Midbrain (tissue), 1 donor: ENCODE measurements at regions not wholly inside any gene's neighbourhood (a gene's known extent, or its start where the extent isn't known, plus 50 kb on each side); places are given as distances from the start of the nearest gene placed in this dataset.
"Not testable (repeated sequence)": the region's sequence is repeated elsewhere in the genome, so short reads cannot be mapped to it uniquely, and the experiment has no call there.

Experiments used
- DNase-seq: peaks from one replicate; lab custom pipeline; 2025; lab: John Stamatoyannopoulos, UW

- DNase-seq = no peak
Measured at GRCh38 chr18:70578480-70578879, 289.6 kb downstream of the SOCS6 start.

DNA sequence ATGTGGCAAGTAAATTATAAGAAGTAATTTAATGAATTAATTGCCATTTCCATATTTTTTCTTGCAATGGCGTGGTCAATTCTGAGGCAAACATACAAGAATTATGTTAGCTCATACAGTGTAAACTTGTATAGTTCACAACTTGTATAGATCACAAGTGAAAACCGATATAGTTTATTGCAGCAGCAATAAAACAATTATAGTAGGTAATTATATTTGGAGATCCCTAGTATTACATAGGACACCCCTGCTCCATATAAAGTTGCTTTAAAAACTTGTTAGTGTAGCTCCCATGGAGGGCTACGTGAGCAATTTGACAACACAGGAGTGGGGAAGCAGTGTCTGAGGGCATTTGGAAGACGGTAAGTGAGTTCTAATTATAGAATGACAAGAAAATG lies 288.2 kb downstream of the SOCS6 start:
- DNase-seq = no peak

GRCh38 chr18:70576276-70577022 lies 287.6 kb downstream of the SOCS6 start:
- DNase-seq = no peak

- not testable (repeated sequence) for DNase-seq
Measured at GRCh38 chr18:70574951-70575350, 286.1 kb downstream of the SOCS6 start.

DNA sequence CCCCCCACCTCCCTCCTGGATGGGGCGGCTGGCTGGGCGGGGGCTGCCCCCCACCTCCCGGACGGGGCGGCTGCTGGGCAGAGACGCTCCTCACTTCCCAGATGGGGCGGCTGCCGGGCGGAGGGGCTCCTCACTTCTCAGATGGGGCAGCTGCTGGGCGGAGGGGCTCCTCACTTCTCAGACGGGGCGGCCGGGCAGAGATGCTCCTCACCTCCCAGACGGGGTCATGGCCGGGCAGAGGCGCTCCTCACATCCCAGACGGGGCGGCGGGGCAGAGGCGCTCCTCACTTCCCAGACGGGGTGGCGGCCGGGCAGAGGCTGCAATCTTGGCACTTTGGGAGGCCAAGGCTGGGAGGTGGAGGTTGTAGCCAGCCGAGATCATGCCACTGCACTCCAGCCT lies 280.8 kb downstream of the SOCS6 start:
- not testable (repeated sequence) for DNase-seq

- DNase-seq = no peak
Measured at GRCh38 chr18:70559446-70559845, 270.6 kb downstream of the SOCS6 start.

GRCh38 chr18:70558371-70558770 lies 269.5 kb downstream of the SOCS6 start:
- no peak for DNase-seq

- DNase-seq = no peak
Measured at GRCh38 chr18:70554854-70555445, 266.1 kb downstream of the SOCS6 start.

DNA sequence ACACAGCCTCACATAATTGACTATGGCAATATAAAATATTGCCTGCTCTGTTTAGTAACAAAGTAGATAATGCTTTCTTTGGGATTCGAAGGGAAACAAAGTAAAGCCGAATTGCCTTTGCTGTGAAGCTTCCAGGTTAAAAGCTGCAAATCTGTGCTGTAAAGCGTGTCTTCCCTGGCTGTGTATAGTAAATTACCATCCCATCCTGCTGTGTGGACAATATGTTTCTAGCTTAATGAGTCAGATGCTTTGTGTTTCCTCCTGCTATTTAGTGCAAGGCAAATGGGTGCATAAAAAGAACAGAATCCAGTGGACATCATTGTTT lies 265.1 kb downstream of the SOCS6 start:
- DNase-seq = no peak

DNA sequence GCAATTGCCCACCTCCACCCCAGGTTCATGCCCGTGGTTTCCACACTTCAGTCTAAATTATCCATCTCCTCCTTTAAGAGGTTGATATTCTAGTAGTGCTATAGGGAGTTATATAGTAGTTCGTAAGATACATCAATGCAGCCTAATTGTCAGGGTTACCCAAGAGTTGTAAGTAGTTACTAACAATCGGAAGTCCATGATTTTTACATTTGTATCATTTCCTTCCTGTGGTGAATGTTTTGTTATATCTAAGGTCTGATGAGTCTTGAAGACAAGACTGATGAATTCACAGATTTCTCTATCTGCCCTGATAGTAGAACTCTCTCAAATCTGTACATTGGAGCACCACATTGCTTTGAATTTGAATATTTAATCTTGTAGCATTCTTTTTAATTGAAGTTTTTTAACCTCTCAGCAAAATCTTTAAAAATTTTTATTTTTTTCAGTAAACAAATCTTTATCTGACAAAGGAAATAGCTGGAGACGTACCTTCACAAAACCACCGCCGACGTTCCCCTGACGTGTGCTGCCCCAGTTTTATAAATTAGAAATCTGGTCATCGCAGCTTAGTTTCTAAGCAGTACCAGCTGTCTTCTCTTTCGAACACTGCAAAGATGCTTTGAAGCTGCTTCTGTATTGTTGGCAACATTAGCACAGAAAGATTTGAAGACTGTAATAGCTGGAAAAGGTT lies 264.5 kb downstream of the SOCS6 start:
- DNase-seq = no peak

GRCh38 chr18:70536370-70537062 lies 247.7 kb downstream of the SOCS6 start:
- no peak for DNase-seq

- no peak for DNase-seq
Measured at GRCh38 chr18:70535041-70535440, 246.2 kb downstream of the SOCS6 start.

DNA sequence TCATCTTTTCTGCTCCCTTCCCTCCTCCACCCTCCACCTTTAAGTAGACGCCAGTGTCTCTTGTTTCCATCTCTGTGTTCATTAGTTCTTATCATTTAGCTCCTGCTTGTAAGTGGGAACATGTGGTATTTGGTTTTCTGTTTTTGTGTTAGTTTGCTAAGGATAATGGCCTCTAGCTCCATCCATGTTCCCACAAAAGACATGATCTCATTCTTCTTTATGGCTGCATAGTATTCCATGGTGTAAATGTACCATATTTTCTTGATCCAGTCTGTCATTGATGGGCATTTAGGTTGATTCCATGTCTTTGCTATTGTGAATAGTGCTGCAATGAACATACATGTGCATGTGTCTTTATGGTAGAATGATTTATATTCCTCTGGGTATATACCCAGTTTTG lies 236.5 kb downstream of the SOCS6 start:
- not testable (repeated sequence) for DNase-seq

DNA sequence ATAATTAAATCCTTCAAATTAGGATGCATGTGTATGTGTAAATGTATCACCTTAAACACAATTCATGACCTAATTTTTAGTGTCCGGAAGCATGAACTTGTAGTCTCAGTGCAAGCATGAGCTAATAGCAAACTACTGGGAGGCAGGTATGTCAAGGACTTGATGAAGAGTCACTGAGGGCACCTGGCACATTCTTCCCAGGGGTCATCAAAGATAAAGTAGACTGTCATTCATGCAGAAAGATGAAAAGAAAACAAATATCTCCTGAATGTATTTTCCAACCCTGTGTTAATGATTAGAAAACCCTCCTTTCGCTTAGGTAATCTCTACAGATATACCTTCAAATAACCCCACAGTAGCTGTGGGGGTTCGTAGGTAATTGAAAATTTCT lies 234.9 kb downstream of the SOCS6 start:
- no peak for DNase-seq

- no peak for DNase-seq
Measured at GRCh38 chr18:70523035-70523791, 234.4 kb downstream of the SOCS6 start.

- no peak for DNase-seq
Measured at GRCh38 chr18:70522183-70522680, 233.4 kb downstream of the SOCS6 start.

DNA sequence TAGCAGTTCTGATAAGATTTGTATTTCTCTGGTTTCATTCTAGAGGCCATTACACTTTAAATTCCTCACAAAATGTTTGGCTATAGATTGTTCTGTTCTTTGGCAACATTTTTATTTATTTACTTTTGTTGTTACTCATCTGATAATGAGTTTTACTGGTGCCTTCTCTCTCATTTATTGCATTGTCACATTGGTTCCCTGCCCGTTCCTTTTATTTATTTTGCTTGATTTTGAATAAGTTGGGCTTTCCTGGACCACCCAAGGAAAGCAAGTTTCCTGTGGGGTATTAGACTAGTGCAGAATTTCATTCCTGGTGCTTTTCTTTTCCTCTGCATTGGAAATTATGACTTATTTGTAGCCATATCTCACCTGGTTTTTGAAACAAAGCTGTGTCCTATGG lies 232.0 kb downstream of the SOCS6 start:
- DNase-seq = no peak

- DNase-seq = no peak
Measured at GRCh38 chr18:70513502-70514171, 224.8 kb downstream of the SOCS6 start.

DNA sequence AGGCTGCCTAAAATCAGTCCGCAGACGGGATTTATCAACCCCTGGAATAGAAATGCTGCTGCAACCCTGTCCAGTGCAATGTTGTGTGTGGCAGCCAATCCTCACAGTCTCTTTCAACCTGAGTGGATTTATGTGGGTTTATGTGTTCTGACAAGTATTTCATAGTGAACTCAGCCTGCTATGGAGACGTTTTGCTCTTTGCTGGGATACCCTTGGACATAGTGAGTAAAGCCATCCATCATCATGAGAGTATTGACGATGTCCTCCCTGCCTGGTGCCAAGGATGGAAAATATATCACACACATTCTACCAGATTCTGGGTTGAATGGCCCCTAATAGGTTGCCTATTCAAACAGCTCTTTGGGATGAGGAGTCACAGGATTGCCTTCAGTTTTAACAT lies 219.1 kb downstream of the SOCS6 start:
- no peak for DNase-seq

GRCh38 chr18:70506511-70506910 lies 217.7 kb downstream of the SOCS6 start:
- no peak for DNase-seq

DNA sequence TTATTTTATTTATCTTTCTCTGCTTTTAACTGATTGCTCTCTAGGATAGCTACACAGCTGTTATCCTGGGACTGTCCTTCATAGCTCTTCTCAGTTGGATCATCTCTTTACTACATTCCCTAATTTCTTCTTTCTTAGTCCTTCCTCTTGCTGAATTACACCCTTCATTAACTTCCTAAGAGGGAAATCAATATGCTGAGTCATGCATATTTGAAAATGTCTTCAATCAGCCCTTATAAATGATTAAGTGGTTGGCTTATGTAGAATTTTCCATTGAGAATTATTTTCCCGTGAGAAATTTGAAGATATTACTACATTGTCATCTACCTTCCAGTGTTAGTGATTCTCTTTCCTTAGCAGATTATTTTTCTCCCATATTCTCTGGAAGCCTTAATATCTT lies 214.2 kb downstream of the SOCS6 start:
- no peak for DNase-seq
